ENCODE measurements at regions not wholly inside any gene's neighbourhood (a gene's known extent, or its start where the extent isn't known, plus 50 kb on each side); places are given as distances from the start of the nearest gene placed in this dataset.

GRCh38 chr10:132135053-132135872, 51.5 kb upstream of the DPYSL4 start:
- FAIRE-seq (no peak), DNase-seq (ENCODE audit: low spot score) (no peak)

GRCh38 chr10:132136097-132136521, 50.6 kb upstream of the DPYSL4 start:
- no peak for FAIRE-seq
- no peak for DNase-seq (ENCODE audit: low spot score)

- FAIRE-seq (no peak), DNase-seq (ENCODE audit: low spot score) (no peak)
These were observed 50.1 kb upstream of the DPYSL4 start for GRCh38 chr10:132136689-132137088.
